ENCODE measurements at regions not wholly inside any gene's neighbourhood (a gene's known extent, or its start where the extent isn't known, plus 50 kb on each side); places are given as distances from the start of the nearest gene placed in this dataset.
"Not testable (repeated sequence)": the region's sequence is repeated elsewhere in the genome, so short reads cannot be mapped to it uniquely, and the experiment has no call there.

- DNase-seq (ENCODE audit: low read depth), result no peak
- TF ChIP-seq CTCF (conservative IDR thresholded peaks at IDR 0.05; ENCODE audit: low read depth, low read length), result peak; percentile 69
- H3K4me3 ChIP-seq (ENCODE audit: low read depth, low read length), result no peak overlapping the region
Observed at GRCh38 chr4:163681208-163681821, 186.8 kb downstream of the TMA16 start.

GRCh38 chr4:163688856-163689255 is 194.4 kb downstream of the TMA16 start:
- no peak overlapping the region for H3K4me3 ChIP-seq (ENCODE audit: low read depth, low read length)
- no peak for DNase-seq (ENCODE audit: low read depth)
- TF ChIP-seq CTCF (conservative IDR thresholded peaks at IDR 0.05; ENCODE audit: low read depth, low read length), result no peak

- no peak for DNase-seq (ENCODE audit: low read depth)
- TF ChIP-seq CTCF (conservative IDR thresholded peaks at IDR 0.05; ENCODE audit: low read depth, low read length), result no peak
- no peak overlapping the region for H3K4me3 ChIP-seq (ENCODE audit: low read depth, low read length)
Observed at GRCh38 chr4:163693211-163693610, 198.7 kb downstream of the TMA16 start.

GRCh38 chr4:163693776-163694175 is 199.3 kb downstream of the TMA16 start:
- peak; percentile 35 for DNase-seq (ENCODE audit: low read depth)
- TF ChIP-seq CTCF (conservative IDR thresholded peaks at IDR 0.05; ENCODE audit: low read depth, low read length), result no peak
- H3K4me3 ChIP-seq (ENCODE audit: low read depth, low read length), result no peak overlapping the region

GRCh38 chr4:163694385-163694784 is 199.9 kb downstream of the TMA16 start:
- H3K4me3 ChIP-seq (ENCODE audit: low read depth, low read length), result no peak overlapping the region
- peak; percentile 16 for DNase-seq (ENCODE audit: low read depth)
- TF ChIP-seq CTCF (conservative IDR thresholded peaks at IDR 0.05; ENCODE audit: low read depth, low read length), result no peak

- no peak for DNase-seq (ENCODE audit: low read depth)
- TF ChIP-seq CTCF (conservative IDR thresholded peaks at IDR 0.05; ENCODE audit: low read depth, low read length), result no peak
- H3K4me3 ChIP-seq (ENCODE audit: low read depth, low read length), result no peak overlapping the region
Observed at GRCh38 chr4:163697121-163697520, 202.6 kb downstream of the TMA16 start.

GRCh38 chr4:163700383-163700782 is 205.9 kb downstream of the TMA16 start:
- DNase-seq (ENCODE audit: low read depth); H3K4me3 ChIP-seq (ENCODE audit: low read depth, low read length): not testable (repeated sequence)
